ENCODE measurements at regions not wholly inside any gene's neighbourhood (a gene's known extent, or its start where the extent isn't known, plus 50 kb on each side); places are given as distances from the start of the nearest gene placed in this dataset.

DNA sequence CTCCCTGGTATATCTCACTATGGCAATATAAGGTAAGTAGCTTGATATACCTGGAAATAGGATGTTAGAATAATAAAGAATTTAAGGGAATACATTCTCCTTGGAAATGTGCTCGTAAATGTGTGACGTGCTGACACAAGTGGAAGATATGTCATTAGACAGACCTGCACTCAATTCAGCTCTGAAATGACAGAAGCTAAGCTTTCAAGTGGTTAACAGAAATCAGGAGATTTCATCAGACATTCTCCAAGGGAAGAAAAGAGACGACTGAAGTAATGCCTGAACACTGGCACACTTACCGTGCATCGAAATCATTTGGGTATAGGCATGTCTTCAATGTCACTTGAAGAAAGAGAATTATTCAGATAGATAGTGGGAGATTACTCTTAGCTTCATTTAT is 933.3 kb upstream of the CTNND2 start:
- TF ChIP-seq, protein P1, sequence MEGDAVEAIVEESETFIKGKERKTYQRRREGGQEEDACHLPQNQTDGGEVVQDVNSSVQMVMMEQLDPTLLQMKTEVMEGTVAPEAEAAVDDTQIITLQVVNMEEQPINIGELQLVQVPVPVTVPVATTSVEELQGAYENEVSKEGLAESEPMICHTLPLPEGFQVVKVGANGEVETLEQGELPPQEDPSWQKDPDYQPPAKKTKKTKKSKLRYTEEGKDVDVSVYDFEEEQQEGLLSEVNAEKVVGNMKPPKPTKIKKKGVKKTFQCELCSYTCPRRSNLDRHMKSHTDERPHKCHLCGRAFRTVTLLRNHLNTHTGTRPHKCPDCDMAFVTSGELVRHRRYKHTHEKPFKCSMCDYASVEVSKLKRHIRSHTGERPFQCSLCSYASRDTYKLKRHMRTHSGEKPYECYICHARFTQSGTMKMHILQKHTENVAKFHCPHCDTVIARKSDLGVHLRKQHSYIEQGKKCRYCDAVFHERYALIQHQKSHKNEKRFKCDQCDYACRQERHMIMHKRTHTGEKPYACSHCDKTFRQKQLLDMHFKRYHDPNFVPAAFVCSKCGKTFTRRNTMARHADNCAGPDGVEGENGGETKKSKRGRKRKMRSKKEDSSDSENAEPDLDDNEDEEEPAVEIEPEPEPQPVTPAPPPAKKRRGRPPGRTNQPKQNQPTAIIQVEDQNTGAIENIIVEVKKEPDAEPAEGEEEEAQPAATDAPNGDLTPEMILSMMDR (IDR thresholded peaks at IDR 0.05; ENCODE audit: insufficient read depth, low read length), result no peak
- TF ChIP-seq, protein P2, sequence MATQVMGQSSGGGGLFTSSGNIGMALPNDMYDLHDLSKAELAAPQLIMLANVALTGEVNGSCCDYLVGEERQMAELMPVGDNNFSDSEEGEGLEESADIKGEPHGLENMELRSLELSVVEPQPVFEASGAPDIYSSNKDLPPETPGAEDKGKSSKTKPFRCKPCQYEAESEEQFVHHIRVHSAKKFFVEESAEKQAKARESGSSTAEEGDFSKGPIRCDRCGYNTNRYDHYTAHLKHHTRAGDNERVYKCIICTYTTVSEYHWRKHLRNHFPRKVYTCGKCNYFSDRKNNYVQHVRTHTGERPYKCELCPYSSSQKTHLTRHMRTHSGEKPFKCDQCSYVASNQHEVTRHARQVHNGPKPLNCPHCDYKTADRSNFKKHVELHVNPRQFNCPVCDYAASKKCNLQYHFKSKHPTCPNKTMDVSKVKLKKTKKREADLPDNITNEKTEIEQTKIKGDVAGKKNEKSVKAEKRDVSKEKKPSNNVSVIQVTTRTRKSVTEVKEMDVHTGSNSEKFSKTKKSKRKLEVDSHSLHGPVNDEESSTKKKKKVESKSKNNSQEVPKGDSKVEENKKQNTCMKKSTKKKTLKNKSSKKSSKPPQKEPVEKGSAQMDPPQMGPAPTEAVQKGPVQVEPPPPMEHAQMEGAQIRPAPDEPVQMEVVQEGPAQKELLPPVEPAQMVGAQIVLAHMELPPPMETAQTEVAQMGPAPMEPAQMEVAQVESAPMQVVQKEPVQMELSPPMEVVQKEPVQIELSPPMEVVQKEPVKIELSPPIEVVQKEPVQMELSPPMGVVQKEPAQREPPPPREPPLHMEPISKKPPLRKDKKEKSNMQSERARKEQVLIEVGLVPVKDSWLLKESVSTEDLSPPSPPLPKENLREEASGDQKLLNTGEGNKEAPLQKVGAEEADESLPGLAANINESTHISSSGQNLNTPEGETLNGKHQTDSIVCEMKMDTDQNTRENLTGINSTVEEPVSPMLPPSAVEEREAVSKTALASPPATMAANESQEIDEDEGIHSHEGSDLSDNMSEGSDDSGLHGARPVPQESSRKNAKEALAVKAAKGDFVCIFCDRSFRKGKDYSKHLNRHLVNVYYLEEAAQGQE (IDR thresholded peaks at IDR 0.05; ENCODE audit: insufficient replicate concordance, low read depth), result no peak
- TF ChIP-seq POLR2AphosphoS5 (IDR thresholded peaks at IDR 0.05; ENCODE audit: low read depth), result no peak
- TF ChIP-seq SPI1 (IDR thresholded peaks at IDR 0.05; ENCODE audit: borderline replicate concordance, low read depth), result no peak
- no peak for TF ChIP-seq GABPA (IDR thresholded peaks at IDR 0.05; ENCODE audit: low read depth)
